ENCODE measurements at regions not wholly inside any gene's neighbourhood (a gene's known extent, or its start where the extent isn't known, plus 50 kb on each side); places are given as distances from the start of the nearest gene placed in this dataset.

DNA sequence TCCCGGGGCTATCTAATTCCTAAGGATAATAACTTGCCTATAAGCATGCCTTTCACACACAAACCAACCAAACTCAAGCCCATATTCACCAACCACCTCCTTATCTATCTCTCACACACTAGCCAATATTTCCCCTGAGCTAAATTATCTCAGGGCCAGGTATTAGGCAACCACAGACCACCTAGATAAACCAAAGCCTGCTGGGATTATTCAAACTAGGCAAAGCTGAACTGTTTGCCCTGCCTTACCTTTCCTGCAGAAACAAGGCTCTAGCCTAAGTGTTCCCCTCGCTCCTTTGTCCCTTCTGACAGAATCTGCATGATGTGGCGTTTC lies 114.7 kb upstream of the EEA1 start:
- no peak overlapping the region for H3K4ac ChIP-seq (ENCODE audit: low read depth, low read length)
- no peak overlapping the region for H3K18ac ChIP-seq (ENCODE audit: low read depth, low read length)
- CTCF ChIA-PET: no interaction called here
- no peak overlapping the region for H2BK5ac ChIP-seq (ENCODE audit: low read depth, low read length, poor library complexity, severe bottlenecking)
- no peak overlapping the region for H2AFZ ChIP-seq (replicated peaks; ENCODE audit: low read length, poor library complexity)
- no peak overlapping the region for H3K9ac ChIP-seq (ENCODE audit: low read depth, low read length)
- H4K5ac ChIP-seq (ENCODE audit: low read depth, low read length): no peak overlapping the region
- no peaks in the 10 kb centered on the region for H3K9me1 ChIP-seq (ENCODE audit: insufficient read depth, low read length)
- dilution Hi-C loops (cut with HindIII; ENCODE audit: low sequenced_read_pairs, unreplicated experiment): no loop called here
- no peaks in the 10 kb centered on the region for H3K4me1 ChIP-seq (ENCODE audit: control insufficient read depth, insufficient read depth, low read length)
- POLR2A ChIA-PET (ENCODE audit: unreplicated experiment): no interaction called here
- no peaks in the 10 kb centered on the region for H3K79me1 ChIP-seq (ENCODE audit: low read depth in 1 of 2, low read length in 2 of 2)
- WGBS, 2 experiments (ENCODE audit: extremely low coverage in 2 of 2, insufficient read length in 1 of 2): no CpG with 5 or more reads among the region's 3 CpGs
- in situ Hi-C loops (cut with MboI; ENCODE audit: low sequenced_read_pairs): no loop called here
- no peak for ATAC-seq (ENCODE audit: low read depth)
- H3K56ac ChIP-seq (ENCODE audit: extremely low read depth, insufficient read depth, low read length): no peak overlapping the region
- no peak overlapping the region for H4K8ac ChIP-seq (ENCODE audit: low read depth in 2 of 2, low read length in 2 of 2)
- no peak overlapping the region for H2AK9ac ChIP-seq (replicated peaks; ENCODE audit: low read depth, low read length, poor library complexity)
- H2BK15ac ChIP-seq (ENCODE audit: low read depth, low read length): no peak overlapping the region
- H3K4me3 ChIP-seq (ENCODE audit: insufficient read depth, low read depth, low read length): no peak overlapping the region
- H3K27me3 ChIP-seq (ENCODE audit: control insufficient read depth, insufficient read depth, low read length): no peaks in the 10 kb centered on the region
- H3K23ac ChIP-seq (ENCODE audit: low read depth, low read length): no peak overlapping the region
- BruUV-seq (replicated peaks): no TSS peak
- H3K4me2 ChIP-seq (ENCODE audit: low read depth, low read length): no peak overlapping the region
- no peak overlapping the region for H3K14ac ChIP-seq (replicated peaks; ENCODE audit: low read depth, low read length)
- no peaks in the 10 kb centered on the region for H3K9me3 ChIP-seq (ENCODE audit: control insufficient read depth, insufficient read depth, low read length)
- no peak overlapping the region for H2BK120ac ChIP-seq (ENCODE audit: low read depth, low read length)
- H4K91ac ChIP-seq (ENCODE audit: insufficient read depth, low read depth, low read length): no peak overlapping the region
- no peaks in the 10 kb centered on the region for H3K36me3 ChIP-seq (ENCODE audit: control insufficient read depth, insufficient read depth, low read length)
- H3K27ac ChIP-seq (ENCODE audit: insufficient read depth, low read length): no peak overlapping the region
- H4K20me1 ChIP-seq (ENCODE audit: insufficient read depth, low read length): no peaks in the 10 kb centered on the region
- H2BK20ac ChIP-seq (ENCODE audit: low read depth, low read length): no peak overlapping the region
- intact Hi-C loops (cut with micrococcal nuclease): no loop called here
- H2AK5ac ChIP-seq (ENCODE audit: low read depth, low read length): no peak overlapping the region
- TF ChIP-seq NFE2L2 (IDR thresholded peaks at IDR 0.05; ENCODE audit: low read depth, low read length): no peak
- no peak for TF ChIP-seq MXI1 (IDR thresholded peaks at IDR 0.05; ENCODE audit: borderline replicate concordance, low read depth, low read length)
- no peak for TF ChIP-seq SMC3 (IDR thresholded peaks at IDR 0.05; ENCODE audit: low read depth, low read length)
- no peak for TF ChIP-seq CEBPB (IDR thresholded peaks at IDR 0.05; ENCODE audit: low read depth, low read length)
- no peak for TF ChIP-seq FOS (IDR thresholded peaks at IDR 0.05; ENCODE audit: low read depth, low read length)
- TF ChIP-seq RCOR1 (IDR thresholded peaks at IDR 0.05; ENCODE audit: insufficient replicate concordance, low read length): no peak
- TF ChIP-seq BHLHE40 (IDR thresholded peaks at IDR 0.05; ENCODE audit: low read depth, low read length): no peak
- TF ChIP-seq, protein P1, sequence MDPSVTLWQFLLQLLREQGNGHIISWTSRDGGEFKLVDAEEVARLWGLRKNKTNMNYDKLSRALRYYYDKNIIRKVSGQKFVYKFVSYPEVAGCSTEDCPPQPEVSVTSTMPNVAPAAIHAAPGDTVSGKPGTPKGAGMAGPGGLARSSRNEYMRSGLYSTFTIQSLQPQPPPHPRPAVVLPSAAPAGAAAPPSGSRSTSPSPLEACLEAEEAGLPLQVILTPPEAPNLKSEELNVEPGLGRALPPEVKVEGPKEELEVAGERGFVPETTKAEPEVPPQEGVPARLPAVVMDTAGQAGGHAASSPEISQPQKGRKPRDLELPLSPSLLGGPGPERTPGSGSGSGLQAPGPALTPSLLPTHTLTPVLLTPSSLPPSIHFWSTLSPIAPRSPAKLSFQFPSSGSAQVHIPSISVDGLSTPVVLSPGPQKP (IDR thresholded peaks at IDR 0.05; ENCODE audit: borderline replicate concordance, low read depth, low read length): no peak
- TF ChIP-seq, protein P2, sequence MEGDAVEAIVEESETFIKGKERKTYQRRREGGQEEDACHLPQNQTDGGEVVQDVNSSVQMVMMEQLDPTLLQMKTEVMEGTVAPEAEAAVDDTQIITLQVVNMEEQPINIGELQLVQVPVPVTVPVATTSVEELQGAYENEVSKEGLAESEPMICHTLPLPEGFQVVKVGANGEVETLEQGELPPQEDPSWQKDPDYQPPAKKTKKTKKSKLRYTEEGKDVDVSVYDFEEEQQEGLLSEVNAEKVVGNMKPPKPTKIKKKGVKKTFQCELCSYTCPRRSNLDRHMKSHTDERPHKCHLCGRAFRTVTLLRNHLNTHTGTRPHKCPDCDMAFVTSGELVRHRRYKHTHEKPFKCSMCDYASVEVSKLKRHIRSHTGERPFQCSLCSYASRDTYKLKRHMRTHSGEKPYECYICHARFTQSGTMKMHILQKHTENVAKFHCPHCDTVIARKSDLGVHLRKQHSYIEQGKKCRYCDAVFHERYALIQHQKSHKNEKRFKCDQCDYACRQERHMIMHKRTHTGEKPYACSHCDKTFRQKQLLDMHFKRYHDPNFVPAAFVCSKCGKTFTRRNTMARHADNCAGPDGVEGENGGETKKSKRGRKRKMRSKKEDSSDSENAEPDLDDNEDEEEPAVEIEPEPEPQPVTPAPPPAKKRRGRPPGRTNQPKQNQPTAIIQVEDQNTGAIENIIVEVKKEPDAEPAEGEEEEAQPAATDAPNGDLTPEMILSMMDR (conservative IDR thresholded peaks at IDR 0.05; ENCODE audit: low read depth, low read length): no peak
- no peak for TF ChIP-seq POLR2A (IDR thresholded peaks at IDR 0.05; ENCODE audit: low read depth, low read length)
- DNase-seq: no peak

All from IMR-90 (cell line).